ENCODE measurements at regions not wholly inside any gene's neighbourhood (a gene's known extent, or its start where the extent isn't known, plus 50 kb on each side); places are given as distances from the start of the nearest gene placed in this dataset.
"Not testable (repeated sequence)": the region's sequence is repeated elsewhere in the genome, so short reads cannot be mapped to it uniquely, and the experiment has no call there.

DNA sequence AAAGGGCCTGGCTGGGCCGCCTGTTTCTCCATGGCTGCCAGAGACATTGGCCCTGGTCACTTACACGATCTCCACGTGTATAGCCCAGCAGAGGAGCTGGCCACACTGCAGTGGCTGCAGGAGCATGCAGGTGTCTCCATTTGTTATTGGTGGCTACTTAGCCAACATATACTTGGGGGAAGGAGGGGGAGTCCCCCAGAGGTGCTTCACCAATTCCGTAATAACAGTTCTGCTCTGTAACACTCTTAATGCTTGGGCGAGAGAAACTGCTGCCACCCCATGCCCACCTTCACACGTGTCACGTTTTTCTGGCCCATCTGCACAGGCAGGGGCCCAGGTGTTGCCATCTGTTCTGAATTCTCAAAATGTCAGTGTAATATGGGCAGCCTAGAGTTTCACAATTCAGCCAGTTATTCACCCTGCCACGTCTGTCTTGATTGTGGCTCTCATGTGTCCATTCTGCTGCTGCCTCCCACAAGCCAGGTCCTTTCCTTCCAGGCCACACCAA, 353.5 kb downstream of the BCL2L11 start:
- DNase-seq (ENCODE audit: low read depth): not testable (repeated sequence)

- not testable (repeated sequence) for DNase-seq (ENCODE audit: low read depth)
These were observed 357.6 kb downstream of the BCL2L11 start for GRCh38 chr2:111478335-111478734.

DNA sequence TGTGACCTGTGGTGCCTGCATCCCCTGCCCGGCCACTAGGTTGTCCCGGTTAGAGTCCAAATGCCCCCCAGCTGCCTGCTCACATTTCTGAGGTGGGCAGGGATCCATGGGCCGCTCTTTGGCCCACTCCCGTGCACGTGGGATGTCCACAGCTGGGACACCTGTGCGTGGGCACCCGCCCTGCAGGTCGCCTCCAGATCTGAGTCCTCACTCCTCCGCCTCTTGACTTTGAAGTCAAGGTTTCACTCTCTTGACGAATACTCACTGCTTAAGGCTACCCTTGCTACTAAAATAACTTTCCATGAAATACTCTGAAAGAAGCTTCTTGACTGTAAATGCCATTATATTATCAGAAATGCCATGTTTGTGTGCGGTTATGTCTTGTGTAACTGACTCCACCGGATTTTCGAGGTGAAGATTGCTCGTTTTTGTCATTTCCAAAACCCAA, 358.2 kb downstream of the BCL2L11 start:
- not testable (repeated sequence) for DNase-seq (ENCODE audit: low read depth)

- peak; percentile 24 for DNase-seq (ENCODE audit: low read depth)
These were observed 359.4 kb downstream of the BCL2L11 start for GRCh38 chr2:111480016-111480625.

DNA sequence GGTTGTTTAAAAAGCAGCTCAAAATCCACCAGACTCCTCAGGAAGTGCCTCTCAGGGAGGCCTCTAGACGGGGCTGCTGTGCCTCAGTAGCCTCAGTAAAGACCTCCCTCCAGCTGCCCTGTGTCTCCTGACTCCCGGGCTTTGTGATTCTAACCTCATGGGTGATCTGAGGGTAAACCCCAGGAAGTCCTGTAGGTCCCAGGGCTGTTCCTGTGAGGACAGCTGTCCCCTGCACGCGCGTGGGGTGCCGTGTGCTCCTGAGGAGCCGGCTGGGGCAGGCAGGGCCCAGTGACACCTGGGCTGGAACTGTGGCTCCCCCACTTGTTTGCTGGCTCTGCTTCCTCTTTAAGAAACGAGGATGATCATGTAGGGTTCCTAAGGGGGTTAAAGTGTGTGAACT, 359.9 kb downstream of the BCL2L11 start:
- not testable (repeated sequence) for DNase-seq (ENCODE audit: low read depth)

GRCh38 chr2:111481219-111481618, 360.5 kb downstream of the BCL2L11 start:
- DNase-seq (ENCODE audit: low read depth): not testable (repeated sequence)

GRCh38 chr2:111482987-111483679, 362.4 kb downstream of the BCL2L11 start:
- DNase-seq (ENCODE audit: low read depth): not testable (repeated sequence)

DNA sequence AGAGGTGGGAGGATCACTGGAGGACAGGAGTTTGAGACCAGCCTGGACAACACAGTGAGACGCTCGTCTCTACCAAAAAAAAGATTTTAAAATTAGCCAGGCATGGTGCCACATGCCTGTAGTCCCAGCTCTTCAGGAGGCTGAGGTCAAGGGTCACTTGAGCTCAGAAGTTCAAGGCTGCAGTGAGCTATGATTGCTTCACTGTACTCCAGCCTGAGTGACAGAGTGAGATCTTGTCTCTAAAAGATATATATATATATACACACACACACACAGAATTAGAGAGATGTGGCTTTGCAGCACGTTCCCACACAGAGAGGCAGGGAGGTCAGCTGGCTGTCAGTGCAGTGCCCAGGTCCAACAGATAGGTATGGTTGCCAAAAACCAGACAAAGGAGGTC, 363.4 kb downstream of the BCL2L11 start:
- DNase-seq (ENCODE audit: low read depth): not testable (repeated sequence)

GRCh38 chr2:111485895-111486294, 365.2 kb downstream of the BCL2L11 start:
- DNase-seq (ENCODE audit: low read depth): not testable (repeated sequence)

GRCh38 chr2:111488451-111488850, 367.7 kb downstream of the BCL2L11 start:
- DNase-seq (ENCODE audit: low read depth): not testable (repeated sequence)

DNA sequence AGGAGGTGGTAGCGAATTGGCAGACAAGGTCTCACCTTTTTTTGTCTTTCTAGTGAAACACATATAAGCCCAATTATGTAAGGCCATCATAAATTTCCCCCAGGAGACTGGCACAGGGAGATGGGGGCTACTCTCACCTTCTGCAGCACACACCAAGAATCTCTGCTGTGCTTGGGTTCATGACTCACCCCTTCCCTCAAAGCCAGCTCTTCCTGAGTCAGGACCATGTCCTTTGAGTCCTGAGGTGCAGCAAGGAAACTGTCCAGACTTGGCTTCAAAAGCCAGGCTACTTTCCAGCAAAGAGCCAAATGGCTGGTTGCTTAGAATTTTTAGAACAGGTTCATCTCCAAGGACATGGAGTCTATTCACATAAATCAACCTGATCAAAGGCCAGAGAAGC, 368.7 kb downstream of the BCL2L11 start:
- not testable (repeated sequence) for DNase-seq (ENCODE audit: low read depth)

DNA sequence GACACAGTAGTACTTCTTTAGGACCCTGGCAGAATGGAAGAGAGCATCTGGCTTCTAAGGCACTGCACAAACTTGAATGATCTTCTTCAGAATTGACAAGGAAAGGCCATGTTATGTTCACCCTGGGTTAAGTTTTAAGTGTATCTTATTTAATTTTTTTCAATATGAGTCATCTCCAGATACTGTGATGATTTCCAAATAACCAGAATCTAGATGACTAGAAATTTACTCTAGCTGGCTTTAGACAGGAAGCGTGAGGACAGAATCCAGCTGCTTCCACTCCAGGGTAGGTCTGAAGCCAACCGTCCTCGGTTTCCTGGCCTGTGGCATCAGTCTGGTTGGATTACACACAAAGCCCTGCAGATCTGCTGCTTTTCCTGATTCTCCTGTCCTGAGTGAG, 370.5 kb downstream of the BCL2L11 start:
- not testable (repeated sequence) for DNase-seq (ENCODE audit: low read depth)

GRCh38 chr2:111491614-111492013, 370.9 kb downstream of the BCL2L11 start:
- DNase-seq (ENCODE audit: low read depth): peak; percentile 31

DNA sequence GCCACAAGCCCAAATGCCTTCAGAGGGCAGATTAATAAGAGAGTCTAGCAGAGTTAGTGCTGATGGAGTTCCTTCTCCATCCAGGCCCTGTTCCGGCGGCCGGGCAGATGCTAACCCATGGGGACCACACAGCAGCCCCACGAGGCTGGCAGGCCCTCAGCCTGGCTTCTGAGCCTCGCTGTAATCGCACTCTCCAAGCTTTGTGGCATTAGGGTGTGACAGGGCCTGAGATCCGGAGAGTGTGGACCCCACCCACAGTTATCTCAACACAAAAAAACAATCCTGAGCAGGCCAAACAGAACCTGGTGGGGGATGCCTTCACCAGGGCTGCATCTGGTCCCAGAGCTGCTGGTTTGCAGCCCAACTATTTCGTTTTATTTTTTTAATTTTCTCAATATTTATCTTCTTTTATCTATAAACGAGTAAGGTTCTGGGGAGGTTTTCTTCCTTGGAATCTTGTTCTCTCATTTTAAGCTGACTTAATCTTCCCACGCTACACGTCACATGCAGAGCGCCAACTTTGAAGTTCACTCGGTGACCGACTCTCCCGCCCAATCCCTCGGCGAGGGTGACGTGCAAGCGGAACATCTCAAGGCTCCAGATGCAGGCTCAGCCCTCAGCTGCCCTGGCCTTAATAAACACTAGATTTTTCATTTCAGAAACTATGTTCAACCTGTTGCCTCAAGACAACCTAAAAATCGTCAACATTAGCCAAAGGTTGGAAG, 372.4 kb downstream of the BCL2L11 start:
- DNase-seq (ENCODE audit: low read depth): peak; percentile 13

GRCh38 chr2:111493720-111494078, 373.0 kb downstream of the BCL2L11 start:
- DNase-seq (ENCODE audit: low read depth): peak; percentile 38

GRCh38 chr2:111494288-111494980, 373.7 kb downstream of the BCL2L11 start:
- not testable (repeated sequence) for DNase-seq (ENCODE audit: low read depth)

- not testable (repeated sequence) for DNase-seq (ENCODE audit: low read depth)
These were observed 374.2 kb downstream of the BCL2L11 start for GRCh38 chr2:111494981-111495315.

DNA sequence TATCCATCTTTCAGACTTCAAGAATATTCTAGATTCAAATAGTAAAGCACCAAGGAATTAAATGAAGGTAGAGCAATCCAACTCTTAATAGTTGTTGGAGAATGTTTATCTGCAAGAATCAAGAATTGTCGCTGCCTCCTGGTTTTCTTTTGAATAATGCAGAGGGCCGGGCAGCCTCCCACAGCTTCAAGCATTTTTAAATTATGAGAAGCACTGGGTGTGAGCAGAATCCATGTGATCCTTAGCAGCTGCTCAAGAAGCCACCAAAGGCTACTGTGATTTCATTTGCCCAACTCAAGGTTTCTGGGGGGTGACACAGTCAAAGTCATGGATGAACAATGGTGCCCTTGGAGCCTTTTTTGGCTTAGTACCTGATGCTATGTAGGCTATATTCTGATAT, 374.9 kb downstream of the BCL2L11 start:
- DNase-seq (ENCODE audit: low read depth): peak; percentile 63

DNA sequence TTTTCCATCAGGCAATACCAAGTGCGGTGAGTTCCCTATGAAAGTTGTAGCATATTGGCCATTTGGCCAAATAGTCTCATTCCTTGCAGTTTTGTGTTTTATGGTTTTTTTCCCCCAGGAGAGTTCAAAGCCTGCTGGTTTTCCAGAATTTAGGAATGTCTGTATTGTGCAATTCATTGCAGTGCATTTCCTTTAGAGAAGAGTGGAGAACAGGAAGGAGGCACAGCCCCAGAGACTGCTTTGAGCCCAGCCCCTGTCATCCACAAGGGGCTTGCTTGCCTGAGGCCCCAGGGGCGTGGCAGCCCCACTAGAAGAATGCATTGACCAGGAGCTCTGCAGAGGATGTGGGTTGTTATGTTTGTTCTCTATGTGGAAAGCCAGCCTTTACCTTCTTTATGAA, 375.5 kb downstream of the BCL2L11 start:
- peak; percentile 75 for DNase-seq (ENCODE audit: low read depth)

DNA sequence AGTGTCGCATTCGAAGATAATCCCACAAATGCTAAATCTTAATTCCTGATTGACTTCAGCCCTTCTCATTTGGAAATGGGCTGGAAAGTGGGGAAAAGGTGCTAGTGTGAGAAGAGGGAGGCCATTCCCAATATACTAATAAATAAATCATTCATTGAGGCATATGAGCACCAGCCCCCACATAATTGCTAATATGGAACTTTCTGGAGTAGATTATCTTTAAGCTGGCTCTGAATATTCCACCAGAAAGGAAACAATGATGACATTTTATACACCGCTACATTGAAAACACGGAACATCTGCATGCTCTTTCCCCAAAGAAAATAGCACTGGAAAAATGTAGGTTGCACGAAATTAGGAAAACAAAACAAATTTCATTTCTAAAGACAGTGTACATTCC, 376.1 kb downstream of the BCL2L11 start:
- not testable (repeated sequence) for DNase-seq (ENCODE audit: low read depth)

DNA sequence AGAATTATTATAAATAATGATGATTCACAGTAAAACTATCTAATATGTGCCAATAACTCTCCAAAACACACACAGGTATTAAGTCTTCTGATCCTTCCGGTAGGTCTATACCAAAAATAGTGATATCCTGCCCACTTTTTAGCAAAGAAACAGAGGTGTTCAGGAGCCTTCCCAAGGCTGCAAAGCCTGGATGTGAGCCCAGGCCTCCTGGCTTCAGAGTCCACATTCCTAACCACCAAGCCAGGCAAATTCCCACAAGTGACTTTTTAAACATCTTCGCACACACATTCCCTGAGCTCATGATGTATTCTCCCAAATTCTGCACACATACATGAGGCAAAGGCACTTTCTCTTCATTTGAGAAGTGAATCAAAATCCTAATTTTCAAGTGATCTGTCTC, 376.6 kb downstream of the BCL2L11 start:
- peak; percentile 37 for DNase-seq (ENCODE audit: low read depth)

DNA sequence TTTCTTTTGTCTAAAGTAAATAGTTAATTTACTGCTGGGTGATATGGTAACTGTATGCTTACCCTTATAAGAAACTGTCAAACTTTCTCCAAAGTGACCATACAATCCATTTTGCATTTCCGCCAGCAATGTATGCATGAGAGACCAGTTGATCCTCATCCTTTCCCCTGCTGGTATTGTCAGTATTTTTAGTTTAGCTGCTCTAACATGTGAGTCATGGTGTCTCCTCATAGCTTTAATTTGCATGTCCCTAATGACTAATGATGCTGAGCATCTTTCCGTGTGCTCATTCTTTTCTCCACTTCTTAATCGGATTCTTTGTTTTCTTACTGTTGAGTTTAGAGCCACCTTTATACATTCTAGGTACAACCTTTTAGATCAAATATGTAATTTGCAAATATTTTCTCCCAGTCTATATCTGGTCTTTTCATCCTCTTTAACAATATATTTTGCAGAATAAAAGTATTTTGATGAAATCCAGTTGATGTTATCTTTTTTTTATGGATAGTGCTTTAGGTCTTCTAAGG, 379.9 kb downstream of the BCL2L11 start:
- DNase-seq (ENCODE audit: low read depth): peak; percentile 36

Measured in ELR (cell line).